ENCODE measurements at regions not wholly inside any gene's neighbourhood (a gene's known extent, or its start where the extent isn't known, plus 50 kb on each side); places are given as distances from the start of the nearest gene placed in this dataset.

GRCh38 chrX:7269589-7269988 lies 121.6 kb upstream of the PUDP start:
- TF ChIP-seq EZH2 (IDR thresholded peaks at IDR 0.05; ENCODE audit: borderline replicate concordance, low read depth, low read length, severe bottlenecking), result no peak
- TF ChIP-seq POLR2A (IDR thresholded peaks at IDR 0.05; ENCODE audit: low read depth, low read length), result no peak
- no peak for TF ChIP-seq CTCF (IDR thresholded peaks at IDR 0.05; ENCODE audit: extremely low read depth in 1 of 2, insufficient read depth in 1 of 2, low read depth in 1 of 2, low read length in 2 of 2)
- no peak for TF ChIP-seq MAX (IDR thresholded peaks at IDR 0.05; ENCODE audit: insufficient read depth, insufficient read length)
- TF ChIP-seq POLR2AphosphoS5 (IDR thresholded peaks at IDR 0.05; ENCODE audit: insufficient read depth, low read depth, low read length), result no peak
- TF ChIP-seq FOS (IDR thresholded peaks at IDR 0.05; ENCODE audit: borderline replicate concordance, insufficient read depth, low read length), result no peak
